ENCODE measurements at regions not wholly inside any gene's neighbourhood (a gene's known extent, or its start where the extent isn't known, plus 50 kb on each side); places are given as distances from the start of the nearest gene placed in this dataset.

DNA sequence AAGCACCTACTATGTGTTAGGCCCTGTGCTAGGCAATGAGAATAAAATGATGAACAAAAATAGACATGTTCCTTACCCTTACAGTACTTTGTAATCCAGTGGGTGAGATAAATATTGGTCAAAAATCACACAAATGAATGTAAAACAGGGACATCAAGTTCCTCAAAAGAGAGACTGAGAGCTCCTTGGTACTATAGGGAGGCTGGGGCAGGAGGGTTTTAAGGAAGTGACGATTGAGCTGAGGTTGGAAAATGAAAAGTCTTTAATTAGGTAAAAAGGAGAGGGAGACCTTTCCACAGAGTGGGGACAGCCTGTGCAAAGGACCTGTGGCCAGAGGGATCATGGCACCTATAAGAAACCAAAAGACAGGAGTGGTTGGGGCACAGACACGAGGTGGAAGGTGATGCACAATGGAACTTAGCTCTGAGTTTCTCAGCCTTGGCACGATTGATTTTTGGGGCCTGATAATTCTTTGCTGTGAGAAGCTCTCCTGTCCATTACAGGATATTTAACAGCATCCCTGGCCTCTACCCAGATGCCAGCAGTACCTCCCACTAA lies 140.3 kb downstream of the CEP57L1 start:
- no peak for TF ChIP-seq CTCF (IDR thresholded peaks at IDR 0.05)
- TF ChIP-seq POLR2A (IDR thresholded peaks at IDR 0.05): no peak
- TF ChIP-seq POLR2AphosphoS5 (IDR thresholded peaks at IDR 0.05): no peak
- no peak for TF ChIP-seq EP300 (IDR thresholded peaks at IDR 0.05)
